ENCODE measurements at regions not wholly inside any gene's neighbourhood (a gene's known extent, or its start where the extent isn't known, plus 50 kb on each side); places are given as distances from the start of the nearest gene placed in this dataset.

DNA sequence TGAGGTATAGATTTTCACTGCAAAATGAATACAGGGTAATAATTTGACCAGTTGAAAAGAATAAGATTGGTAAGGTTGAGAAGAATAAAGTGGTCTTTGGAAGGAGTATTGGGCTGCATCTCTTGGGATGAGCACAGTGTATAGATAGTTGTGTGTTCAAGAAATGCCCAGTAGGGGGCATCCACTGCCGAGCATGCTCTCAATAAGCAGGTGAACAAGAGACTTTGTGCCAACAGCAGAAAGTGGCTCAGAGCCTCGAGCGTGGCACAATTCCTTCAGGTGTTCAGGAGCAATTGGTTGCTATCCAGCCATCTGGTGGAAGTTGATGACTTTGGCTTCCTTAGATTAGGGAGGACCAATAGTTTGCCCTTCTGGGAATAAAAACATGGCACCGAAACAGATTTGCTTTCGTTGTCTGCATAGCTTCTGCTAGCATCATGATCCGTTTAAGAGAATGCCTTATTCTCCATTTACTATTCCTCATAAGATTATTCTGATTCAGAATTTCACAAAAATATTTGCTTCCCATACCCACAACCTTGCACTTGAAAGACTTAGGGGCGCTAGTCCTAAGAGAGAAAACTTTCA lies 258.1 kb upstream of the NEIL3 start:
- DNase-seq (ENCODE audit: low spot score): no peak

DNA sequence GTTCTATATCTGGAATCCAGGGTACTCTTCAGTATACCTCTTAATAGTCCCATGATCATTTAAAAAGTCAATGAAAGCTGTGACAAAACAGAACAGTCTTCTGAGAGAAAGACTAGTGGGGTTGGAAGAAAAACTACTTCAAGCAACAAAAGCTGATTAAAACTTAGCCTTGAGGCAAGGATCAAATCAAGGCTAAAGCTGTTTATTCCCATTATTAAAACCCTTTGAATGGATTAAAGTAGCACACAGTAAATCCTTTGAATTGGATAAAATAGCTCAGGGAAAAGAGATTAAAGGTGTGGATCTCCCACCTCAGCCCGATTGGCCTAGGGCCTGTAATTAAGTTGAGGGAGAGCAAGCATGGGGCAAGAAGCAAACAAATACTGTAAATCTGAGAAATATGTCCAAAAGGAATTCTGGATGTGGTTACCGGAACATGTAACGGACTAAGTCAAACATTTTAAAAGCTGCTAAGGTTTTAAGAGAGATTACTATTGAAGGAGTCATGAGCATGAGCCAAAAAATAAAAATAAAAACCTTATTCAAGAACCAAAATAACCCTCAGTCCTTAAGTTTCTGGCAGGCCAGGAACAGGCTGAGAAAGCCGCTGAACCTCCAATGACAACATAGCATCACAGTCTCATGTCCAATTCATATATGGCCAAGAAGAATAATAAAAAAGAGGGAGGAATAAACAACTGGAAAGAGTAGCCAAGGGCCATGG lies 257.3 kb upstream of the NEIL3 start:
- DNase-seq (ENCODE audit: low spot score): no peak

DNA sequence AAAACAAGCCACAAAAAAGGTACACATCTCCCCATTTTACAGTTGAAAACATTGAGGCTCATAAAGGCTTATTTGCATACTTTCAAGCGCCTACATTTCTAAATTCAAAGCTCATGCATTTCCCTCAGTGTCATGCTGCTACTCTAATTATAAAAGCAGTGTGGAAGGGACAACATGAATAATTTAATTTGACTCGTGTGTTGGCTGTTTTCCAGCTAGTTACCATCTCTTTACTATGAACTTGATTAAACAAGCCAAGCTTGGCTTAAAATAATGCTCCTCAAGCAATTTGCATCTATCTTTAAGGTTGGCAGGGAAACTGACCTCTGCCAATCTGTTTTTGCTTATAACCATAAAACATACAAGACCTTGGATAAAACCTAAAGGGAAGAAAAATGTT lies 252.5 kb upstream of the NEIL3 start:
- DNase-seq (ENCODE audit: low spot score): no peak

DNA sequence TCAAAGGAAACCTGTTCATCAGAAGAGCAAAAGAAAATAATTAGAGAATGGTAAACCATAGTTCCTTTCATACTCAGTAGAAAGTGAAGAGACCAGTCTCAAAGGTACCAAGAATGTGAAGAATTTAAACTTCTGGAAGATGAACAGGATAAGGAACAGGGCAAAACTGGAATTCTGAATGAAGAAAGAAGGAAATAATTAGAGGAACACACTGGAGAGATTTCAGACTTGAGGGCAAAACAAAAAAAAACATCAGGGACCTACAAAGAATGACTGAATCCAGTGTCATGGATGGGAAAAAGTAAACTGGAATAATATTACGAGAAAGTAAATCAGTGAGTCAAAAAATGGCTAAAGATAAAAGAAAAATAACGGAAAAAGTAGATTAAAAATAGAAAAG lies 245.6 kb upstream of the NEIL3 start:
- no peak for DNase-seq (ENCODE audit: low spot score)

DNA sequence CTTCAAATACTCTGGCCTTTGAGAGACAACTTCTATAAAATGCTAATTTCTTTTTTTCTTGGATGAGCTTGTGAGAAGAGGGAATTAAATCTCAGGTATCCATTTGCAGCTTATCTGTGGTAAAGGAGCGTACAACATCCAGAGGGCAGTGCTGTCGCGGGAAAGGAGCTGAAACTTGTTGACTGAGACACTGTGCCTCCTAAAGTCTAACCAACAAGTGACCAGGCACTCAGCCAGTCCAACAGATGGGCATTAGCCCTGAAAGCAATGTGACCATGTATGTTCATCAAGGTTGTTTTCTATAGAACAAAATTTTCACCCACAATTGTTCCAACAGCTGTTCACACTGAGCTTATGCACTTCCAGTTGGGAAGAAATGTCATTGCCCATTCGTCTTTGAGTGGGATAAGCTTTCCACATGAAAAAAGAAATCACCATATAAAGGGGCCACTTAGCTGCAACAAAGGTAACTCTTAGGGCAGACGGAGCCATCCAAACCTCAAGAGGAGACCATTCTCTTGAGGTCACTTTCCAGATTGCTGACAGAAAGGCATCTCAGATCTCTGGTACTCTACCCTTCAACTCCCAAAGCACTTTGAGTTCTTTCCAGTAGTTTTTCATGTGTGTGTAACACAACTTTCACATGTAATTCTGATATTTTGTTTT lies 244.8 kb upstream of the NEIL3 start:
- peak; percentile 25 for DNase-seq (ENCODE audit: low spot score)

DNA sequence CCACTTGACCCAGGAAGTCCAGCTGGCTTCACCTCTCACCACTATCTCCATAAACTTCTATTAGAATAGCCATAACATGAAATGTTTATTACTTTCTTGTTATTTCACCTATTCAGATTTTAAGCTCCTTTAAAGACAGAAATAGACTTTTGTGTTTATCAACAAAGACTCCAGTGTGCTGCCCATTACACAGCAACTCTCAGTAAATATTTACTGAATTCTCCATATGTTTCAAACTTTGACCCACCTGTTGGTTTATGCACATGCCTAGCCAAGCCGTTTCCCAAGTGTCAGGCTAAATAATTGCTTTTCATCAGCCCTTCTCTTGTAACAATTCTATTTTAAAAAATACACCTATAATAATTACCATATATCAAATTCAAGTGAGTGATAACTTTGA lies 242.9 kb upstream of the NEIL3 start:
- no peak for DNase-seq (ENCODE audit: low spot score)

DNA sequence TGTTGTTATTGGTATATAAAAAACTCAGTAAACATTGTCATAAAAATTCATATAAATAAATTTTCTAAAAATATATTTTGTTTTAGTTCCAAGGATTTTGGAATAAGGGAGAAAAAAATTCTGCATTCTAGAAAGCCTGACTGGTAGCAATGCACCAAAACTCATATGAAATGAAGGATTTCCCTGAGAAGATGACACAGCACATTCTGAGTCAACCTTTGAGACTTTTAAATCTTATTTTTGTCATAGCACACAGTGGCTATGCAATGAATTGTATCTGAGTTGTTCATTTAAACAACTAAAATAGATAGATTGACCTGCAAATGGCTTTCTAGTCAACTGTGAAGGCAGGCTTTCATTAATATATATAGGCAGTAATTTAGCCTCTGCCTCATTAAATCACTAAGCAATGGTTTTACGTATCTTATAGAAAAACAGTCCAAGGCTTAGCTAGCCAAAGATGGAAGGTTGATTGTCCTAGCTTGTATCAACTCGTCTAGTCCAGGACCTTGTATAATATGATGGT lies 239.1 kb upstream of the NEIL3 start:
- DNase-seq (ENCODE audit: low spot score): no peak

DNA sequence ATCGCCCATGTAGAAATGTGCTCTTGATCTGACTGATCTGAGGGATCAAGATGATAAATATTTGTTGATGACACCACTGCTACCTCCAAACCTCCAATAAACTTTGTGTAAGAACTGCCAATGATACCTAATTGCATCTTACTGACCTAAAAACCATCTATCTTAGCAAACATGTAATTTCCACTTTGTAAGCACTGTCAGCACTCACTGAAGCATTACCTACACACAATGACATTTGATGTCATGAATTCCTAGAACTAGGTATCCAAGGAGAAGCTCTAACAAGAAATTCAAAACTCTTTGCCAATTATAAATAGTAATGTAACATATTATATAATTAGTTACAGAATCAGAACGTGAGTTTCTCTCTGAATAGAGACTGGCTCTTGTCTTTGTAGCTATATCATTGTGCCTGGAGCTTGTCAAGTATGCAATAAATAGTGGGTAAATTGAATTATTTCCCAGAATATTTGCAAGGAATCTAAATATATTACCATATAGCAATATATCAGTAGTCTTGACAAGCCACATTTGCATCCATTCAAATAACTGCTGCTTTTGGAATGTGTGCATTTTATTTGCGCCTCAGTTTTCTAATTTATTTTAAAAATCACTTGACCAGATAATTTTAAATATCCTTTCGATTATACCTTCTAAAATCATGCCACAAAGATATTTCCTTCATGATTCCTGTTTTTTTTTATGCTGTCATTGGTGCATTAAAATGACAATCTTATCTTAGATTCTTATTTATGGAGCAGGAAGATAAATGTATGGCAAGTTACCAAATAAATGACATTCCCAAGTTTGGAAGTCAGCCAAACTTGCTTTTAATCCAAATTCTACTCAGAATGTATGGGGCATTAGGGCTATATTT lies 232.3 kb upstream of the NEIL3 start:
- no peak for DNase-seq (ENCODE audit: low spot score)

DNA sequence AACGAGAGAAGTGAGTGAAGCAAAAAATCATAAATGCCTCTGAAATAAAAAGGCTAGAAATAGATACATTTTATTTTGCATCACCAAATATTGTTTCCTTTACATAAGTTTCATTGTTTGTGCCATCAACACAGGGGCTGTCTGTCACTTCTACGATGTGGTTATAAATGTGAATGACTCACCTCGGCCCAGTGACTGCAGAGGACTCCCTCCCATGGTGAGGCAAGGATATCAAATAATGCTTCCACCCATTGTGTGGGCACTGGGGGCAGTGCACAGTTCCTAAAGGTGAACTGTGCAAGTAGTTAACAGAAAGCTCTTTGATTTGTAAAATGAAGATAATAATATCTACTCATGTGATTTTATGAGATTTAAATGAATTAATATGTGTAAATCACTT lies 230.3 kb upstream of the NEIL3 start:
- DNase-seq (ENCODE audit: low spot score): no peak

DNA sequence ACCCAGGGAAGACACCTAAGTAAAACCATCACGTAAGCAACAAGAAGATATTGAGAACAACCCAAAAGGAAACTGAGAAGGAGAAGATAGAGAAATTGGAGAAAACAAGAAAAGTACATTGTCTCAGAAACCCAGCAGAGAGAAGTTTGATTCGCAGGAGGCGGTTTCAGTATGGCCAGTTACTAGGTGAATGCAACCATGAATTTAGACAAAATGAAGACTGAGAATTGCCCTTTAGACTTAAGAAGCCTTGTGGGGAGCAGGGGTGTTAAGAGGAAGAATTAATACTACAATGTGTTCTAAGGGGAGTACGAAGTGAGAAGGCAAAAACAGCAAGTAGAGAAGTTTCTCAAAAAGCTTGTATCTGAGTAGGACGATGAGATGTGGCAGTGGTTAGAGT lies 229.3 kb upstream of the NEIL3 start:
- no peak for DNase-seq (ENCODE audit: low spot score)

DNA sequence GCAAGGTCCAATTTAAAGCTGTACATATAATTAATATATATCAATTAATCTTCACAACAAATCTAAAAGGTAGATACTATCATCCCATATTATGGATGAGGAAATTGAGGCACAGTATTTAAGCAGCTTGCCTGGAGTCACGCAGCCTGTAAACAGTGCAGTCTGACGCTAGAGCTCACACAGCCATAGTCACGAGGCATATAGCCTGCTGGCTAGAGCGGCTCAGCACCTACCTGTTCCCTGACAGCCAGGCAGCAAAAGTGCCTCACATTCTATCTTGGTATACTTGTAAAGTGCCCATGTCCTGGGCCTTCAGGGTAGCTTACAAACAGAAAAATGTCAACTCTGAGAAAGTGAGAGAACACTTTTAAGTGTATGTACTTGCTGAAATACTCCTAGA lies 222.6 kb upstream of the NEIL3 start:
- no peak for DNase-seq (ENCODE audit: low spot score)

DNA sequence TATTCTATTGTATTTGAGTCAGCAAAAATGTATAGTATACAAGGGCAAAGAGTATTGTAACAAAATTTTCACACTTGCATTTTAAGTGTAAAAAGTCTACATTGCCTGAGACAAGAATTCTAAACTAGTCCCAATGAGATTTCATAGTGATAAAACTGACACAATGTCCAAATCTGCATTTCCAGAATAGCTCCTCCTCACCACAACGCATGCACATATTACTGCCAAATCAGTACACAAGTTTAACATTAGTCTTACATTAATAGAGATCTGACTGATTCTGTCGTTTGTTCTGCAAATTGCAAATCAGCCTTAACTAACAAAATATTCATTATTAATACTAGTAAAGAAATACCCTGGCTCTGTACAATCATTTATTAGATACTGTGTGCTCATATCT lies 222.2 kb upstream of the NEIL3 start:
- DNase-seq (ENCODE audit: low spot score): no peak

DNA sequence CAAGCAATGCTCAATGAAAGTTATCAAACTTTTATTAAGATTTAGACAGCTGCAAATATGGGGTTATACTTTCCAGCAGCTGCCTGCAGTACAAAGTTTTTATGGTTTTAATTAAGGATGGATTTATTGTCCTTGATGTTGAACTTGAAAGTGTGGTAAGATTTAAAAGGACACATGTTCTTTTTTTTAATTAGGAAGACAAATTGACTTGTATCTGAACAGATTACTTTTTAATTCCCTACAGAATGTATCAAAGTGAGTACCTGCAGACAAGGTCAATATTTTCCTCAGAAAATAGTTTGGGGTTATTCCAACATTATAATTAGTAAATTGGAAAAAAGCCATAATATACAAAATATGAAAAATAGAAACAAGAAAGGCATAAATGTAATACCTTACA lies 218.2 kb upstream of the NEIL3 start:
- no peak for DNase-seq (ENCODE audit: low spot score)

DNA sequence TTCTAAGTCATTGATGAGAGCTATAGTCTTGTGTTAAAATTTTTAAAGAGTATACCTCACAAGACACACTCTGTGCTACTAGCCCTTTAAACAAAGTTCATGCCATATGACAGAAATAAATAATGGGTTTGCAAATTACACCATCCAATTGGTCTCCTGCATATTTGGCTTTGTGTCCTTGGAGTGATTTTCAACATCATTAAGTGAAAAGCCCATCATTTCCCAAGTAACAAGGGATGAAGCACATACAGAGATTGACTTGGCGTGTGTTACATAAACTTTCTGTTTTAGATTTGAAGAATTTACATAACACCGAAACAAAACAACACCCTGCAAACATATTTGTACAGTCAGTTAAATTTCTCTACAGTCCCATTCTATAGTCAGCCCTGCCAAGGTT lies 216.9 kb upstream of the NEIL3 start:
- DNase-seq (ENCODE audit: low spot score): no peak

DNA sequence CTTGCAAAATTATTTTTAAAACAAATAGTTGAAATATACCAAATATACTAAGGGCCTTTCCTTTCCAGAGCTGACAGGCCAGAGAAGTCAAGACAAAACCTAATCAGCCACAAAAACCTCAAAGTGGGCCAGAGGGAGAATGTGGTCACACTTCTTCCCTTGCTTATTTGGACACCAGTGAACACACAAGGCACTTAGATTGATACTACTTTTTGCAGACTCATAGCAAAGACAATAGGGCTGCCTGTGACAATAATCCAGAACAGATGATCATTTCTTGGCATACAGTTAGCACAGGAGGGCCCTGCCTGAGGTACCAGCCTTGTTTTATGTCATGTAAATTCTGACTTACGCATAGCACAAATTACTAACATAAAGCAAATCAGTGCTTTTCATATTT lies 215.7 kb upstream of the NEIL3 start:
- DNase-seq (ENCODE audit: low spot score): no peak

DNA sequence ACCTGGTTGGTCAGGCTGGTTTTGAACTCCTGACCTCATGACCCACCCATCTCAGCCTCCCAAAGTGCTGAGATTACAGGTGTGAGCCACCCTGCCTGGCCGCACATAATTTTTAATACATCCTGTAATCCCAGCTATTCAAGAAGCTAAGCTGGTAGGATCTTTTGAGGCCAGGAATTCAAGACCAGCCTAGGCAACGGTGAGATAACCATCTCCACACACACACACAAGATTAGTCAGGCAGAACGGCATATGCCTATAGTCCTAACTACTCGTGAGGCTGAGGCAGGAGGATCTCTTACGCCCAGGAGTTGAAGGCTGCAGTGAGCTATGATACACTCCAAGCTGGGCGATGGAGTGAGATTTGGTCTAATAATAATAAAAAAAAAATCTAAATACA lies 212.4 kb upstream of the NEIL3 start:
- no peak for DNase-seq (ENCODE audit: low spot score)

DNA sequence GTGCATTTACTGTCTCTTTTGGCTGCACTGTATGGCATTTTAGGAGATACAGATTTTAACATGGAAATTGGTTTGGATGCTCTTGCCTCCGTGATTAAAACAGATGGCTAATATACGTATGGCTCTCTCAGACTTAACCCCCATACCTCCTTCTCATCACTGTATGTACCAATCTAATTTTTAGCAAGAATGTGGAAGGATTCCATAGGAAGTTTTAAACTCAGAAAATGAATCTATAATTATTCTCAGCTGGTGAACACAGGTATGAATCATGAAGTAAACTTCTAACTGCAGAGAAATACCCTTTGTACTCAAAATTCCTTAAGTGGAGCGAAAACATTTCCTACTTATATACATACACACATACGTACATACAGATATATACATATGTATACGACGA lies 210.5 kb upstream of the NEIL3 start:
- no peak for DNase-seq (ENCODE audit: low spot score)

DNA sequence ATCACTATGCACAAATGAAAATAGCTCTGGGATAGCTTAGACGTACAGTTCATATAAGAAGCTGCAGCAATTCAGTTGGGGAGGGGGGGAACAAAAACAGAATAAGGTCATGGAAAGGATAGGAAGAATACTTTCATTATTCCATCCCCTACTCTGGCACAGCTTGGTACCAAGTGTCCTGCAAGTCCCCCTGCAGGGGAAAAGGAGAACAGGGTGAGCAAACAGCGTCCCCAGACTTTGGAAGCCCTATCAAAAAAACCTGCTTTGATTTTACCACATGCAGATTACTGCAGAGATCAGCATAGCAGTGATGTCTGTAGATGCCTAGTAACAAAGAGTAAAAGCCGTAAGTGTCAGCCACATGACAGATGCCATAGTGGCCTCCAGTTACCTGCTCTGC lies 209.4 kb upstream of the NEIL3 start:
- no peak for DNase-seq (ENCODE audit: low spot score)

DNA sequence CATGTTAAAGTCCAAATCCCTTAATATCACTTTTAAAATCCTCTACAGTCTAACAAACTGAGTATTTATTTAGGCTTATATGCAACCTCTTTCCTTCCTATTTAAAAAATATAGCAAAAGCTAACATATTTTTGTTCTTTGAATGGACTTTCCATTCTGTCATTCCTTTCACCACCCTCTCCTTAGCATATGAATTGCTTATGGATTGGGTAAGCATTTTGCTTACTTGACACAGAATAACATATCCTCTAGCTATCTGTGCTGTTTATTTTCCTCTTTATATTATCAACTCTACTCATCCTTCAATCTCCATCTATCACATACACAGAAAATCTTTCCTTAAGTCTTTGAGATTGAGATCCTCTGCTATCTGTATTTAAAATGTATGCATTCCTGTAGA lies 206.1 kb upstream of the NEIL3 start:
- DNase-seq (ENCODE audit: low spot score): no peak

DNA sequence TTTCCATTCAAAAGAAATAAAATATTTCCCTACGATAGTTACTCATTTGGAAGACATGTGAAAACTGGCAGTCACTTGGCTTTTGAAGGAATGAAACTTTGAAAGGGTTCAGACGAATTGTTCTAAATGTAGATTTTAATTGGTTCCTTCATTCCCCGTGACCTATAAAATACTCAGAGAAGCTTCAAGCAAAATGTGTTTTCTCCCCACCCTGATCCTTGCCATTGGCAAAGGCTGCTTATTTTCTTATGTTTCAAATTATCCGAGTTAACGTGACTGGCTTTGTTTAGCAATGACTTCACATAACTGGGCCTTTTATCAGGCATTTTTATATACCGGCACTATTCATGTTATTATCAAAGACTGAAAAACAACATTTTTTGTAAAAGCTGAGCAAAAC lies 204.1 kb upstream of the NEIL3 start:
- DNase-seq (ENCODE audit: low spot score): no peak

DNA sequence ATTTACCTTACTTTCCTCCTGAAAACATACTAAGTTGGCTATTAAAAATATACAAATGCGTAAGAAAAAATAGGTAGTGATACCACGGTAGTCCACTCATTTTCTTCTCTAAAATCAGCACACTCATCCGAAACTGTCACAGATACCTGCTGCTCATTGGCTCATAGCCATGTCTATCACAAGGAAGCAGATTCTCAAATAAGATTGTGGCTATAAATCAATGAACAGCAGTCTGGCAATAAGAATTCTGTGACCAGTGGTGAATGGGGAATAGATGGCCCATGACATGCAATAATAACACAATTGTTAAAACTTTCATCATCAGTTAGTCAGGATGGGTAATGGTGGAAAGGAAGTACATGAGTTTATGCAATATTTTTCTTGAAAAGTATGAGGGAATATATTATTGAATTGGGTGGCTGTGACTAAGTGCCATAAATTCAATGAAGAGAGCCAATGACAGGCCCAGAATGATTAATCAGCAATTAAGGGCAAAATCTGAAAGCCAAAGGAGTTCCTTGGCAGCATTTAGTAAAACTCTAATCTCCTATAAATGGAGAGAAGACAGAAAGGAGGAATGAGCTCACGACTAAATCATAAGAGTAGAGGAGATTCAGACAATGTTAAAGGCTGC lies 202.3 kb upstream of the NEIL3 start:
- no peak for DNase-seq (ENCODE audit: low spot score)

DNA sequence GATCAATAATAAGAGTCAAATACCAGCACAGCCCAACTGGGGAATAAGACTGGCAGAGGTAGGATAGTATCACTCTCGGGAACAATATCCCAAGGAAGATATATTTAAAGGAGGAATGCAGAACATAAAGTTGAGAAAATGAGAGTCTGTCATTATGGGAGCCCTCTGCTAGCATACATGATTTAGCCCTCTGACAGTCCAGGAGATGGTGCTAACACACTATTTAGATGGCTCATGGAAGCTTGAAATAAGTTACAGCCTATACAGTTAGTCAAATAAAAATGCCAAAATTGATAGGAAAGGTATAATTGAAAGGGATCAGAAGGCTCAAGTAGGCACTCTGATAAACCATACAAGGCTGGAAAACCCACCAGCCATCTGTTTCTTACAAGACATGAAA lies 201.0 kb upstream of the NEIL3 start:
- no peak for DNase-seq (ENCODE audit: low spot score)

Data from pons (tissue), 1 donor.